ENCODE measurements at regions not wholly inside any gene's neighbourhood (a gene's known extent, or its start where the extent isn't known, plus 50 kb on each side); places are given as distances from the start of the nearest gene placed in this dataset.

DNA sequence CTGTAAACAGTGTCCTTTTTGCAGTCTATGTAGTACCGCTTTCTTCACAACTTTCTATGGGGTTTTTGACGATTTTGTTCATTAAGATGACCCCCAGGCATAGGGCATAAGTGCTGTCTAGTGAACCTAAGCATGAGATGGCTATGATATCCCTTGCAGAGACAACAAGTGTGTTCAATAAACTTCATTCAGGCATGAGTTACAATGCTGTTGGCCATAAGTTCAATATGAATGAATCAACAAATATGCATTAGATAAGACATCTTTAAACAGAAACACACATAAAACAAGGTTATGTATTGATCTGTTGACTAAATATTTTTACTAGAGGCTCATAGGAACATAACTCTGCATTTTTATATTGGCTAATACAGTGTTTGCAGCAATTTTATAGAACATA is 1322.0 kb downstream of the ARAP2 start:
- no peaks in the 10 kb centered on the region for H3K4me1 ChIP-seq (ENCODE audit: insufficient read depth, low read length)
- DNase-seq, result no peak
- no peak overlapping the region for H3K4me2 ChIP-seq (ENCODE audit: insufficient read depth, insufficient read length, low read length)
- H2AK5ac ChIP-seq (ENCODE audit: insufficient read length, low read length), result no peak overlapping the region
- H2BK120ac ChIP-seq (ENCODE audit: low read depth, low read length, poor library complexity, severe bottlenecking), result no peak overlapping the region
- H2BK12ac ChIP-seq (ENCODE audit: insufficient read length, low read depth, low read length), result no peak overlapping the region
- H4K91ac ChIP-seq (ENCODE audit: insufficient read length, low read depth, low read length), result no peak overlapping the region
- no peak overlapping the region for H3K18ac ChIP-seq (ENCODE audit: insufficient read length, low read depth, low read length)
- no peak overlapping the region for H2BK20ac ChIP-seq (ENCODE audit: low read depth, low read length, poor library complexity, severe bottlenecking)
- TF ChIP-seq, protein P1, sequence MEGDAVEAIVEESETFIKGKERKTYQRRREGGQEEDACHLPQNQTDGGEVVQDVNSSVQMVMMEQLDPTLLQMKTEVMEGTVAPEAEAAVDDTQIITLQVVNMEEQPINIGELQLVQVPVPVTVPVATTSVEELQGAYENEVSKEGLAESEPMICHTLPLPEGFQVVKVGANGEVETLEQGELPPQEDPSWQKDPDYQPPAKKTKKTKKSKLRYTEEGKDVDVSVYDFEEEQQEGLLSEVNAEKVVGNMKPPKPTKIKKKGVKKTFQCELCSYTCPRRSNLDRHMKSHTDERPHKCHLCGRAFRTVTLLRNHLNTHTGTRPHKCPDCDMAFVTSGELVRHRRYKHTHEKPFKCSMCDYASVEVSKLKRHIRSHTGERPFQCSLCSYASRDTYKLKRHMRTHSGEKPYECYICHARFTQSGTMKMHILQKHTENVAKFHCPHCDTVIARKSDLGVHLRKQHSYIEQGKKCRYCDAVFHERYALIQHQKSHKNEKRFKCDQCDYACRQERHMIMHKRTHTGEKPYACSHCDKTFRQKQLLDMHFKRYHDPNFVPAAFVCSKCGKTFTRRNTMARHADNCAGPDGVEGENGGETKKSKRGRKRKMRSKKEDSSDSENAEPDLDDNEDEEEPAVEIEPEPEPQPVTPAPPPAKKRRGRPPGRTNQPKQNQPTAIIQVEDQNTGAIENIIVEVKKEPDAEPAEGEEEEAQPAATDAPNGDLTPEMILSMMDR (conservative IDR thresholded peaks at IDR 0.05), result no peak
- H4K8ac ChIP-seq (replicated peaks; ENCODE audit: insufficient read length, low read depth, low read length), result no peak overlapping the region
- H3K27ac ChIP-seq (ENCODE audit: insufficient read length, low read depth, low read length), result no peak overlapping the region
- H3K9me3 ChIP-seq (ENCODE audit: control insufficient read depth, low read depth, low read length), result no peaks in the 10 kb centered on the region
- no peaks in the 10 kb centered on the region for H3K36me3 Mint-ChIP-seq (ENCODE audit: insufficient read depth in 1 of 3, low read depth in 3 of 3)
- H3K56ac ChIP-seq (ENCODE audit: insufficient read length, low read depth, low read length), result no peak overlapping the region
- no peak overlapping the region for H4K5ac ChIP-seq (ENCODE audit: insufficient read length, low read depth, low read length)
- no peak overlapping the region for H2BK5ac ChIP-seq (ENCODE audit: insufficient read length, low read length)
- H3K14ac ChIP-seq (ENCODE audit: insufficient read depth, low read length), result no peak overlapping the region
- no CpG with 5 or more reads among the region's 2 CpGs for WGBS (ENCODE audit: extremely low coverage, insufficient read length, low lambda C conversion rate)
- H3K4me1 Mint-ChIP-seq, result no peaks in the 10 kb centered on the region
- H3K79me1 ChIP-seq (ENCODE audit: insufficient read depth, low read depth, low read length, poor library complexity, severe bottlenecking), result no peaks in the 10 kb centered on the region
- no peak overlapping the region for H3K23ac ChIP-seq (ENCODE audit: insufficient read length, low read depth, low read length)
- H2AFZ ChIP-seq (ENCODE audit: low read length), result no peak overlapping the region
- no peak overlapping the region for H3K4ac ChIP-seq (ENCODE audit: low read depth, low read length)
- H2BK15ac ChIP-seq (ENCODE audit: low read depth, low read length), result no peak overlapping the region
- H3K9ac ChIP-seq (ENCODE audit: extremely low read depth, insufficient read length, low read length), result no peak overlapping the region
- H3K4me3 Mint-ChIP-seq, result no peak overlapping the region
- H3K23me2 ChIP-seq (ENCODE audit: insufficient read length, low read depth, low read length, poor library complexity, severe bottlenecking), result no peaks in the 10 kb centered on the region
- H4K20me1 ChIP-seq (ENCODE audit: control insufficient read depth, insufficient read depth, insufficient read length), result no peaks in the 10 kb centered on the region
- no peaks in the 10 kb centered on the region for H3K9me3 Mint-ChIP-seq
- no peak overlapping the region for H3K27ac Mint-ChIP-seq
- H3K27me3 Mint-ChIP-seq (ENCODE audit: low read depth), result no peaks in the 10 kb centered on the region
- no peaks in the 10 kb centered on the region for H3K27me3 ChIP-seq (ENCODE audit: insufficient read depth, low read length)
- H3K79me2 ChIP-seq (ENCODE audit: insufficient read depth, low read length), result no peaks in the 10 kb centered on the region
- H3T11ph ChIP-seq (ENCODE audit: low read length), result no peak overlapping the region

All from H9 (cell line).